CD4-positive, alpha-beta T cell (primary cell): ENCODE measurements at regions not wholly inside any gene's neighbourhood (a gene's known extent, or its start where the extent isn't known, plus 50 kb on each side); places are given as distances from the start of the nearest gene placed in this dataset.

Source experiments
- ATAC-seq: fragments of 200-7000 bp; cut with Tn5 transposase; one replicate; pipeline ENCODE4 v1.10.0; 2022; ENCODE audit warnings: mild to moderate bottlenecking; ENCODE audit not compliant: poor library complexity
- CTCF ChIA-PET: fragments of 350-600 bp; sonication (Branson Sonifier 250); formaldehyde crosslinking; loops from one replicate; lab custom pipeline; 2021; ENCODE audit warnings: antibody characterized with exemption, inconsistent platforms; lab: Charles Lee
- POLR2A ChIA-PET: fragments of 350-600 bp; sonication (Branson Sonifier 250); formaldehyde crosslinking; loops from one replicate; lab custom pipeline; 2021; ENCODE audit warnings: antibody characterized with exemption, inconsistent platforms; lab: Charles Lee
- DNase-seq, 14 experiments: peaks; one replicate each; pipeline ENCODE4 v3.0.0-alpha.2; 2013 to 2020; ENCODE audit warnings: mixed read lengths in 2 of 14
- H3K27ac ChIP-seq, 2 donors: one replicate each; pipeline versions ENCODE4 v1.5.1 to v1.7.0; 2013; ENCODE audit warnings: low read length in 2 of 2, low read depth in 1 of 2, mild to moderate bottlenecking in 1 of 2
- H3K27me3 ChIP-seq, 2 experiments: 1 replicate in 1 of 2; 2 replicates in 1 of 2; pipeline versions ENCODE4 v1.6.1 to v1.7.0; 2013; ENCODE audit warnings: low read length in 2 of 2, control low read depth in 1 of 2, mild to moderate bottlenecking in 1 of 2, moderate library complexity in 1 of 2; ENCODE audit not compliant: insufficient read depth in 2 of 2, control insufficient read depth in 1 of 2
- H3K36me3 ChIP-seq: one replicate; pipeline ENCODE4 v1.6.1; 2013; ENCODE audit warnings: low read length, control low read depth; ENCODE audit not compliant: insufficient read depth
- H3K4me1 ChIP-seq: one replicate; pipeline ENCODE4 v1.6.1; 2013; ENCODE audit warnings: low read length, control low read depth; ENCODE audit not compliant: insufficient read depth
- H3K4me3 ChIP-seq: one replicate; pipeline ENCODE4 v1.5.1; 2013; ENCODE audit warnings: mild to moderate bottlenecking, low read length, moderate library complexity
- H3K9me3 ChIP-seq, 2 experiments: 1 replicate in 1 of 2; 2 replicates in 1 of 2; pipeline versions ENCODE4 v1.6.1 to v1.7.0; 2013; ENCODE audit warnings: low read length in 2 of 2, mild to moderate bottlenecking in 2 of 2, control low read depth in 1 of 2, moderate library complexity in 1 of 2; ENCODE audit not compliant: control insufficient read depth in 1 of 2, insufficient read depth in 1 of 2
- H3K27ac Mint-ChIP-seq: one replicate; pipeline ENCODE4 v1.8.0; 2020; ENCODE audit warnings: mixed read lengths
- H3K27me3 Mint-ChIP-seq: one replicate; pipeline ENCODE4 v1.8.0; 2021; ENCODE audit warnings: mixed read lengths
- H3K36me3 Mint-ChIP-seq: one replicate; pipeline ENCODE4 v1.8.0; 2021; ENCODE audit warnings: low read depth, mixed read lengths
- H3K4me1 Mint-ChIP-seq: one replicate; pipeline ENCODE4 v1.8.0; 2021; ENCODE audit warnings: low read depth, mixed read lengths
- H3K4me3 Mint-ChIP-seq: one replicate; pipeline ENCODE4 v1.8.0; 2020; ENCODE audit warnings: mild to moderate bottlenecking, mixed read lengths
- H3K9me3 Mint-ChIP-seq: one replicate; pipeline ENCODE4 v1.8.0; 2020; ENCODE audit warnings: mixed read lengths
- CTCF ChIP-seq: fragments of 200-600 bp; IDR thresholded peaks from one replicate; pipeline ENCODE4 v1.8.0; 2022; ENCODE audit warnings: antibody characterized with exemption, mild to moderate bottlenecking
- intact Hi-C, 2 experiments: fragments of 100-400 bp; cut with DNase I in 1 of 2; cut with micrococcal nuclease in 1 of 2; formaldehyde crosslinking; loops; one replicate each; pipeline versions ENCODE4 v1.15.1 to v1.9.0; 2023 to 2025; cut with DNase I, micrococcal nuclease

- H3K4me1 Mint-ChIP-seq, result no peaks in the 10 kb centered on the region
- no peak overlapping the region for H3K4me3 ChIP-seq
- H3K9me3 Mint-ChIP-seq, result no peaks in the 10 kb centered on the region
- no peak overlapping the region for H3K27ac Mint-ChIP-seq
- H3K36me3 ChIP-seq, result no peaks in the 10 kb centered on the region
- POLR2A ChIA-PET, result no interaction called here
- peaks cover 25% of the 10 kb centered on the region for H3K27me3 Mint-ChIP-seq
- no peaks in the 10 kb centered on the region for H3K4me1 ChIP-seq
- intact Hi-C loops, result no loop called here
- no peak for ATAC-seq
- H3K27ac ChIP-seq, result no peak overlapping the region
- CTCF ChIA-PET, result no interaction called here
- H3K9me3 ChIP-seq, result no peaks in the 10 kb centered on the region
- no peaks in the 10 kb centered on the region for H3K36me3 Mint-ChIP-seq
- no peak overlapping the region for H3K4me3 Mint-ChIP-seq
- no peak for DNase-seq
- no peak for TF ChIP-seq CTCF
- H3K27me3 ChIP-seq, result peaks cover 4 to 8% of the 10 kb centered on the region in 2 experiments
Observed at GRCh38 chr20:57894096-57894495, 184.3 kb upstream of the PMEPA1 start.

- POLR2A ChIA-PET, result no interaction called here
- no peaks in the 10 kb centered on the region for H3K36me3 ChIP-seq
- H3K36me3 Mint-ChIP-seq, result no peaks in the 10 kb centered on the region
- no peak overlapping the region for H3K27ac ChIP-seq
- TF ChIP-seq CTCF, result no peak
- ATAC-seq (no peak), DNase-seq (no peak)
- CTCF ChIA-PET, result no interaction called here
- H3K9me3 ChIP-seq, result no peaks in the 10 kb centered on the region
- intact Hi-C loops, result no loop called here
- H3K27ac Mint-ChIP-seq, result no peak overlapping the region
- H3K27me3 ChIP-seq, result peaks cover 4 to 8% of the 10 kb centered on the region in 2 experiments
- no peaks in the 10 kb centered on the region for H3K4me1 ChIP-seq
- peaks cover 24% of the 10 kb centered on the region for H3K27me3 Mint-ChIP-seq
- no peaks in the 10 kb centered on the region for H3K9me3 Mint-ChIP-seq
- no peak overlapping the region for H3K4me3 Mint-ChIP-seq
- H3K4me3 ChIP-seq, result no peak overlapping the region
- H3K4me1 Mint-ChIP-seq, result no peaks in the 10 kb centered on the region
Observed at GRCh38 chr20:57893366-57893999, 183.7 kb upstream of the PMEPA1 start.

- ATAC-seq (no peak), DNase-seq (no peak)
- no peak overlapping the region for H3K27ac ChIP-seq
- Mint-ChIP-seq H3K27ac (no peak overlapping the region), H3K36me3 (no peaks in the 10 kb centered on the region), H3K9me3 (peaks cover 7% of the 10 kb centered on the region), H3K4me1 (no peaks in the 10 kb centered on the region), H3K27me3 (peaks cover 34% of the 10 kb centered on the region), H3K4me3 (no peak overlapping the region)
- H3K4me3 ChIP-seq, result no peak overlapping the region
- intact Hi-C loops, result no loop called here
- no peaks in the 10 kb centered on the region for H3K4me1 ChIP-seq
- CTCF ChIA-PET, result no interaction called here
- no peaks in the 10 kb centered on the region for H3K36me3 ChIP-seq
- H3K9me3 ChIP-seq, result no peaks in the 10 kb centered on the region
- peaks cover 4 to 8% of the 10 kb centered on the region in 2 experiments for H3K27me3 ChIP-seq
- POLR2A ChIA-PET, result no interaction called here
- no peak for TF ChIP-seq CTCF
Observed at GRCh38 chr20:57892471-57892870, 182.7 kb upstream of the PMEPA1 start.
